ENCODE measurements at regions not wholly inside any gene's neighbourhood (a gene's known extent, or its start where the extent isn't known, plus 50 kb on each side); places are given as distances from the start of the nearest gene placed in this dataset.

DNA sequence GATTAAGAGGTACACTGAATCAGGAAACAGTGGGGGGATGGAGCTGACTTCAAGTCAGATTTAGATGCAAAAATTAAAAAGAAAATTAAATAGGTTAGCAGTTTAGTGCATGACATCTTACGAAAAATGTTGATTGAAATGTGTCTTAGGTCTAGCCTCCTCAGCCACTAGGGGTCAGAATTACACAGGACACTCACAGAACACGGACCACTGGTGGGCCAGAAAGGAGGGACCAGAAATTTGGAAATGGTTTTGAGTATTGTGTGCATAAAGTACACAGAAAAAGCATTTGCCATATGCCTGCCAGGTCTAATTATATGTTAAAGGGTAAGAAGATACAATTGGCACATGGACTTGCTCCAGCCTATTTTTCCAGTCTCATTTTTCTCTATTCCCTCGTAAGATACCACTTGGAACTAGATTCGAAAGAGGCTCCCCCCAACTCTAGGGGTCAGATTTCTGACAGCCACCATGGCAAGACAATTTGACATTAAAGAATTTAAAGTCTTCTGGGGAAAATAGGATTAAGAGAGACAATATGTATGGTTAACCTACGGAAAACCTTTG lies 550.2 kb upstream of the SETBP1 start:
- intact Hi-C loops (cut with micrococcal nuclease), result loop anchor here (10.0 kb wide), 1 partner anchor 1084 kb away; no protein-coding TSS in a partner anchor
- Mint-ChIP-seq H3K4me1 (no peaks in the 10 kb centered on the region), H3K9me3 (peaks cover 0 to 14% (median 3%) of the 10 kb centered on the region in 8 donors), H3K4me3 (no peak overlapping the region), H3K27me3 (no peaks in the 10 kb centered on the region), H3K36me3 (no peaks in the 10 kb centered on the region), H3K27ac (no peak overlapping the region)
- H3K4me1 ChIP-seq (ENCODE audit: insufficient read depth, low read length), result no peaks in the 10 kb centered on the region
- no peaks in the 10 kb centered on the region for H3K9me3 ChIP-seq (ENCODE audit: control insufficient read depth in 1 of 2, low read length in 2 of 2)
- H3K4me3 ChIP-seq (ENCODE audit: low read length in 2 of 2), result no peak overlapping the region
- ChIA-PET CTCF (ENCODE audit: partially characterized antibody) (no interaction called here), POLR2A (ENCODE audit: partially characterized antibody) (no interaction called here)
- H3K27ac ChIP-seq (ENCODE audit: low read depth, low read length), result no peak overlapping the region
- H3K27me3 ChIP-seq (ENCODE audit: insufficient read depth, low read length), result no peaks in the 10 kb centered on the region
- DNase-seq, result no peak
- H3K36me3 ChIP-seq (ENCODE audit: insufficient read depth, low read length), result no peaks in the 10 kb centered on the region

DNA sequence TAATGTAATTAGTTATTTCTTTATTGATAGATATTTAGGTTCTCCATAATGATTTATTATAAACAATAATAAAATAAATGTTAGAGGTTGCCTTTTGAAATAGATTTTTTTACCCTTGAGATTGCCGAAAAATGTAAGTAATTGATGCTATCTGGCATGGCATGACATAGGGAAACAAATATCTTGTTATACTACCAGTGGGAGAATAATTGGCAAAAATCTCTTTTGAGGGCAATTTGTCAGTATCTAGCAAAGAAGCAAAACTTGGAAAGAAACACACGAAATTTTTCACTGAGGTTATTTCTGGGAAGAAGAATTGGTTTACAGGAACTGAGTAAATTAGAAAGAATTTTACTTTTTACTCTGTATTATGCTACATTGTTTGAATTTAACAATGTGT lies 547.2 kb upstream of the SETBP1 start:
- Mint-ChIP-seq H3K36me3 (no peaks in the 10 kb centered on the region), H3K27me3 (no peaks in the 10 kb centered on the region), H3K4me3 (no peak overlapping the region), H3K27ac (no peak overlapping the region), H3K9me3 (peaks cover 0 to 13% (median 2%) of the 10 kb centered on the region in 8 donors), H3K4me1 (no peaks in the 10 kb centered on the region)
- no peak overlapping the region for H3K4me3 ChIP-seq (ENCODE audit: low read length in 2 of 2)
- no peak overlapping the region for H3K27ac ChIP-seq (ENCODE audit: low read depth, low read length)
- no peaks in the 10 kb centered on the region for H3K9me3 ChIP-seq (ENCODE audit: control insufficient read depth in 1 of 2, low read length in 2 of 2)
- DNase-seq, result no peak
- H3K27me3 ChIP-seq (ENCODE audit: insufficient read depth, low read length), result no peaks in the 10 kb centered on the region
- H3K36me3 ChIP-seq (ENCODE audit: insufficient read depth, low read length), result no peaks in the 10 kb centered on the region
- ChIA-PET POLR2A (ENCODE audit: partially characterized antibody) (no interaction called here), CTCF (ENCODE audit: partially characterized antibody) (no interaction called here)
- intact Hi-C loops (cut with micrococcal nuclease), result loop anchor here (10.0 kb wide), 1 partner anchor 1081 kb away; no protein-coding TSS in a partner anchor
- H3K4me1 ChIP-seq (ENCODE audit: insufficient read depth, low read length), result no peaks in the 10 kb centered on the region

DNA sequence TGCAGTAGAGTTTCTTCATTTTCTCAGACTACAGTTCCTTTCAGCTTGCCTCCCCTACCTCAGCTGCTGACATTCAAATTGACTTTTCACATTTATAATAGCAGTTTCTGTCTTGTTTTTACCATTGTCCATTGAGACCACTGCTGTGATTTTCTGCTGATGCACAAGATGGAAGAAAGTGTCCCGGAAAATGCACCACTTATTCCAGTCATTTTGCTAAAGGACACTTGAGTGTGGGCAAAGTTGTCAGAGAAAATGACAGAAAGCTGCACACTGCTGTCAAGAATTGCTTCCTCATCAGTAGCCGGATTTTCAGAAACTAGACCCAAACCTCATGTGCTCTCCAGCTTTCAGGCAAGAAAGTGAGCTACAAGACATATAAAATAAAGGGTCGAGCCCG lies 546.2 kb upstream of the SETBP1 start:
- ChIA-PET CTCF (ENCODE audit: partially characterized antibody) (no interaction called here), POLR2A (ENCODE audit: partially characterized antibody) (no interaction called here)
- H3K4me1 Mint-ChIP-seq, result no peaks in the 10 kb centered on the region
- intact Hi-C loops (cut with micrococcal nuclease), result loop anchor here (10.0 kb wide), 1 partner anchor 1080 kb away; no protein-coding TSS in a partner anchor
- no peak for DNase-seq
- H3K27me3 Mint-ChIP-seq, result no peaks in the 10 kb centered on the region
- no peak overlapping the region for H3K4me3 Mint-ChIP-seq
- Histone ChIP-seq H3K36me3 (ENCODE audit: insufficient read depth, low read length) (no peaks in the 10 kb centered on the region), H3K27ac (ENCODE audit: low read depth, low read length) (no peak overlapping the region), H3K4me1 (ENCODE audit: insufficient read depth, low read length) (no peaks in the 10 kb centered on the region), H3K27me3 (ENCODE audit: insufficient read depth, low read length) (no peaks in the 10 kb centered on the region), H3K4me3 (ENCODE audit: low read length in 2 of 2) (no peak overlapping the region), H3K9me3 (ENCODE audit: control insufficient read depth in 1 of 2, low read length in 2 of 2) (no peaks in the 10 kb centered on the region)
- H3K27ac Mint-ChIP-seq, result no peak overlapping the region
- H3K9me3 Mint-ChIP-seq, result peaks cover 0 to 11% (median 2%) of the 10 kb centered on the region in 8 donors
- H3K36me3 Mint-ChIP-seq, result no peaks in the 10 kb centered on the region

DNA sequence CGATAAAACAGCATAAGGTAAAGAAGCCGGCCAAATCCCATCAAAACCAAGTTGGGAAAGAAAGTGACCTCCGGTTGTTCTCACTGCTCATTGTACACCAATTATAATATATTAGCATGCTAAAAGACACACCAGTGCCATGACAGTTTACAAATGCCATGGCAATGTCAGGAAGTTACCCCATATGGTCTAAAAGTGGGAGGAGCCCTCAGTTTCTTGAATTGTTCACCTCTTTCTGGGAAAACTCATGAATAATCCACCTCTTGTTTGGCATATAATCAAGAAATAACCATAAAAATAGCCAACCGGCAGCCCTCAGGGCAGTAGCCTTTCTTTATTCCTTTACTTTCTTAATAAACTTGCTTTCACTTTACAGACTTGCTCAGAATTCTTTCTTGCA lies 544.9 kb upstream of the SETBP1 start:
- H3K4me3 Mint-ChIP-seq, result no peak overlapping the region
- Histone ChIP-seq H3K27ac (ENCODE audit: low read depth, low read length) (no peak overlapping the region), H3K4me3 (ENCODE audit: low read length in 2 of 2) (no peak overlapping the region), H3K9me3 (ENCODE audit: control insufficient read depth in 1 of 2, low read length in 2 of 2) (no peaks in the 10 kb centered on the region), H3K36me3 (ENCODE audit: insufficient read depth, low read length) (no peaks in the 10 kb centered on the region), H3K4me1 (ENCODE audit: insufficient read depth, low read length) (no peaks in the 10 kb centered on the region), H3K27me3 (ENCODE audit: insufficient read depth, low read length) (no peaks in the 10 kb centered on the region)
- ChIA-PET CTCF (ENCODE audit: partially characterized antibody) (no interaction called here), POLR2A (ENCODE audit: partially characterized antibody) (no interaction called here)
- no peaks in the 10 kb centered on the region for H3K27me3 Mint-ChIP-seq
- no peak overlapping the region for H3K27ac Mint-ChIP-seq
- no peak for DNase-seq
- intact Hi-C loops (cut with micrococcal nuclease), result loop anchor here (10.0 kb wide), 1 partner anchor 1079 kb away; no protein-coding TSS in a partner anchor
- no peaks in the 10 kb centered on the region for H3K36me3 Mint-ChIP-seq
- H3K4me1 Mint-ChIP-seq, result no peaks in the 10 kb centered on the region
- H3K9me3 Mint-ChIP-seq, result peaks cover 0 to 11% (median 2%) of the 10 kb centered on the region in 8 donors

DNA sequence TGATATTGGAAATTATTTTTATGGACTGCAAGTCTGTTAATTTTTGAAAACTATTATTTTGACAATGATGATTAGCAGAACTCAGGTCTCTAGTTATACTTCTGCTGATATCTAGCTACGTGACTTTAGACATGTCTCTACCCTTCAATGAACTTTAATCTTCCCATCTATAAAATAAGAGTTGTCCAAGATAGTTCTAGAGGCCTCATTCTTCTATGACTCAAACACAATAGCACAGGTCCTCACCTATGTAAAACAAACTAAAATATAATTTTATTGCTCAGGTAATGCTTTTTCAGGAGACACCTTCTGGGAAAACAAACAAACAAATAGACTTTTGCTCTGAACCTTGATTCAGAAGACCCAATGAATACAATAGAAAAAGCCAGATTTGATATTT lies 544.4 kb upstream of the SETBP1 start:
- Histone ChIP-seq H3K36me3 (ENCODE audit: insufficient read depth, low read length) (no peaks in the 10 kb centered on the region), H3K27ac (ENCODE audit: low read depth, low read length) (no peak overlapping the region), H3K9me3 (ENCODE audit: control insufficient read depth in 1 of 2, low read length in 2 of 2) (no peaks in the 10 kb centered on the region), H3K27me3 (ENCODE audit: insufficient read depth, low read length) (no peaks in the 10 kb centered on the region), H3K4me1 (ENCODE audit: insufficient read depth, low read length) (no peaks in the 10 kb centered on the region), H3K4me3 (ENCODE audit: low read length in 2 of 2) (no peak overlapping the region)
- intact Hi-C loops (cut with micrococcal nuclease), result loop anchor here (10.0 kb wide), 1 partner anchor 1078 kb away; no protein-coding TSS in a partner anchor
- Mint-ChIP-seq H3K27ac (no peak overlapping the region), H3K36me3 (no peaks in the 10 kb centered on the region), H3K4me1 (no peaks in the 10 kb centered on the region), H3K9me3 (peaks cover 0 to 11% (median 2%) of the 10 kb centered on the region in 8 donors), H3K27me3 (no peaks in the 10 kb centered on the region), H3K4me3 (no peak overlapping the region)
- ChIA-PET POLR2A (ENCODE audit: partially characterized antibody) (no interaction called here), CTCF (ENCODE audit: partially characterized antibody) (no interaction called here)
- DNase-seq, result no peak

DNA sequence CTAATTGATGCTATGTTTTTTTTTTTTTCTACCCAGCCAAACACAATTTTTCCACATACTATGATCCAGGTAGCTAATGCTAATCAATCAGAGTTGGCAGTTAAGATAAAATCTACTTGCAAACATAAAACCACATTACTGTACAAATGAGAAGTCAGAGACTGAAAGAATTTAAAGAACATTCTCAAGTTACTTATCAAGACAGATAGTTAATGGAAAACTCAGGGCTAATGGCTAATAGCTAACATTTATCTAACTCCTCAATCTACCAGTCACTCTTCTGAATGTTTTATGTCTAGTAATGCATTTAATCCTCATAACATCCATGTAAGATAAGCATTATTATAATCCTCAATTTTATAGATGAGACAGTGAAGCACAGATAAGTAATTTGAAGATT lies 537.6 kb upstream of the SETBP1 start:
- peaks cover 0 to 6% (median 2%) of the 10 kb centered on the region in 8 donors for H3K9me3 Mint-ChIP-seq
- ChIA-PET CTCF (ENCODE audit: partially characterized antibody) (no interaction called here), POLR2A (ENCODE audit: partially characterized antibody) (no interaction called here)
- Histone ChIP-seq H3K27ac (ENCODE audit: low read depth, low read length) (no peak overlapping the region), H3K4me1 (ENCODE audit: insufficient read depth, low read length) (no peaks in the 10 kb centered on the region), H3K9me3 (ENCODE audit: control insufficient read depth in 1 of 2, low read length in 2 of 2) (no peaks in the 10 kb centered on the region), H3K36me3 (ENCODE audit: insufficient read depth, low read length) (no peaks in the 10 kb centered on the region), H3K27me3 (ENCODE audit: insufficient read depth, low read length) (no peaks in the 10 kb centered on the region), H3K4me3 (ENCODE audit: low read length in 2 of 2) (no peak overlapping the region)
- no peak overlapping the region for H3K4me3 Mint-ChIP-seq
- no peaks in the 10 kb centered on the region for H3K27me3 Mint-ChIP-seq
- H3K36me3 Mint-ChIP-seq, result no peaks in the 10 kb centered on the region
- no peak overlapping the region for H3K27ac Mint-ChIP-seq
- no peaks in the 10 kb centered on the region for H3K4me1 Mint-ChIP-seq
- intact Hi-C loops (cut with micrococcal nuclease), result no loop called here
- no peak for DNase-seq

DNA sequence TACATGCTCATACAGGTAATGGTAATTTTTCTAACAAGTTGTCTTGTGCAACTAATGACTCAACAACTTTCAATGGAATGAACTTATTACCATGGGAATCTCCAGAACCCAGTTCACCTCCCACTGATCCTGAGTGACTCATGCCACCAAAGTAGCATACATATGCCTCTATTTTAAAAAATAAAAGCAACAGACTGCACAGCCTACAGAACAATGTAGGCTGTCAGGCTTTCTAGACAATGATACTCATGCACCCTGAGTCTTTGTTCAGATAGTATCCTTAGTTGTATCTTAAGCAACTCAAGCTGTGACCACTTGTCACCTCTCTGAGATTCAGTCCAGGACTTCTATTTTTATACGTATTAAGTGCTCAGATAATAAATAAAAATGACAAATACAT lies 531.0 kb upstream of the SETBP1 start:
- Mint-ChIP-seq H3K4me1 (no peaks in the 10 kb centered on the region), H3K9me3 (peaks cover 0 to 5% (median 2%) of the 10 kb centered on the region in 8 donors), H3K27ac (no peak overlapping the region), H3K27me3 (no peaks in the 10 kb centered on the region), H3K36me3 (no peaks in the 10 kb centered on the region), H3K4me3 (no peak overlapping the region)
- Histone ChIP-seq H3K27ac (ENCODE audit: low read depth, low read length) (no peak overlapping the region), H3K36me3 (ENCODE audit: insufficient read depth, low read length) (no peaks in the 10 kb centered on the region), H3K4me1 (ENCODE audit: insufficient read depth, low read length) (no peaks in the 10 kb centered on the region), H3K4me3 (ENCODE audit: low read length in 2 of 2) (no peak overlapping the region), H3K27me3 (ENCODE audit: insufficient read depth, low read length) (no peaks in the 10 kb centered on the region), H3K9me3 (ENCODE audit: control insufficient read depth in 1 of 2, low read length in 2 of 2) (no peaks in the 10 kb centered on the region)
- DNase-seq, result no peak
- intact Hi-C loops (cut with micrococcal nuclease), result no loop called here
- POLR2A ChIA-PET (ENCODE audit: partially characterized antibody), result no interaction called here
- CTCF ChIA-PET (ENCODE audit: partially characterized antibody), result no interaction called here

DNA sequence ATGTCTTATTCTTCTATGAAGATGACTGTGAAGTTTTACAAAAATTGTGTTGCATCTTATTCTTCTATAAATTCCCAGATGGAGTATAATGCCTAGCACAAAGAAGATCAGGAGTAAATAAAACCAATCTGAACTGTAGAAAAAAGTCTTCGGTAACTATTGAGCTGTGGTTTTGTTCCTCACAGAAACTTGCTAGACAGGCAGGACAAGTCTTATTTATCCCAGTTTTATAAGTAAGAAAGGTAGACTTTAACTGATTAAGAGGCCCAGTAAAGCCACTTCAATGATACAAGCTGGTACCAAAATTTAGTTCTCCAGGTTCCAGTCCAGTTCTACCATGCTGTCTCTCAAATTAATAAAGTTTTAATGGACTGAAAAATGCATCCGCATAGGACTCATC lies 526.7 kb upstream of the SETBP1 start:
- POLR2A ChIA-PET (ENCODE audit: partially characterized antibody), result no interaction called here
- intact Hi-C loops (cut with micrococcal nuclease), result no loop called here
- Histone ChIP-seq H3K4me3 (ENCODE audit: low read length in 2 of 2) (no peak overlapping the region), H3K36me3 (ENCODE audit: insufficient read depth, low read length) (no peaks in the 10 kb centered on the region), H3K9me3 (ENCODE audit: control insufficient read depth in 1 of 2, low read length in 2 of 2) (no peaks in the 10 kb centered on the region), H3K4me1 (ENCODE audit: insufficient read depth, low read length) (no peaks in the 10 kb centered on the region), H3K27me3 (ENCODE audit: insufficient read depth, low read length) (no peaks in the 10 kb centered on the region), H3K27ac (ENCODE audit: low read depth, low read length) (no peak overlapping the region)
- Mint-ChIP-seq H3K9me3 (peaks cover 0 to 5% (median 0%) of the 10 kb centered on the region in 8 donors), H3K36me3 (no peaks in the 10 kb centered on the region), H3K4me1 (no peaks in the 10 kb centered on the region), H3K27ac (no peak overlapping the region), H3K4me3 (no peak overlapping the region), H3K27me3 (no peaks in the 10 kb centered on the region)
- CTCF ChIA-PET (ENCODE audit: partially characterized antibody), result no interaction called here
- no peak for DNase-seq

Measured in CD4-positive, alpha-beta memory T cell (primary cell).